HL-60 (cell line): ENCODE measurements at regions not wholly inside any gene's neighbourhood (a gene's known extent, or its start where the extent isn't known, plus 50 kb on each side); places are given as distances from the start of the nearest gene placed in this dataset.

ENCODE experiments used
- POLR2AphosphoS5 ChIP-seq: IDR thresholded peaks from 2 replicates; pipeline ENCODE4 v1.6.1; 2012; ENCODE audit warnings: low read depth
- REST ChIP-seq: IDR thresholded peaks from 2 replicates; pipeline ENCODE4 v1.6.1; 2012; ENCODE audit warnings: low read depth; ENCODE audit not compliant: insufficient replicate concordance
- SPI1 ChIP-seq: IDR thresholded peaks from 2 replicates; pipeline ENCODE4 v1.6.1; 2012; ENCODE audit warnings: low read depth, mild to moderate bottlenecking, borderline replicate concordance
- TF ChIP-seq, protein P1 (sequence below): IDR thresholded peaks from one replicate; pipeline ENCODE4 v1.5.1; 2011; ENCODE audit warnings: low read length, control low read depth, inconsistent platforms; ENCODE audit not compliant: insufficient read depth

- TF ChIP-seq POLR2AphosphoS5 (no peak), REST (no peak), SPI1 (no peak)
- TF ChIP-seq, protein P1, sequence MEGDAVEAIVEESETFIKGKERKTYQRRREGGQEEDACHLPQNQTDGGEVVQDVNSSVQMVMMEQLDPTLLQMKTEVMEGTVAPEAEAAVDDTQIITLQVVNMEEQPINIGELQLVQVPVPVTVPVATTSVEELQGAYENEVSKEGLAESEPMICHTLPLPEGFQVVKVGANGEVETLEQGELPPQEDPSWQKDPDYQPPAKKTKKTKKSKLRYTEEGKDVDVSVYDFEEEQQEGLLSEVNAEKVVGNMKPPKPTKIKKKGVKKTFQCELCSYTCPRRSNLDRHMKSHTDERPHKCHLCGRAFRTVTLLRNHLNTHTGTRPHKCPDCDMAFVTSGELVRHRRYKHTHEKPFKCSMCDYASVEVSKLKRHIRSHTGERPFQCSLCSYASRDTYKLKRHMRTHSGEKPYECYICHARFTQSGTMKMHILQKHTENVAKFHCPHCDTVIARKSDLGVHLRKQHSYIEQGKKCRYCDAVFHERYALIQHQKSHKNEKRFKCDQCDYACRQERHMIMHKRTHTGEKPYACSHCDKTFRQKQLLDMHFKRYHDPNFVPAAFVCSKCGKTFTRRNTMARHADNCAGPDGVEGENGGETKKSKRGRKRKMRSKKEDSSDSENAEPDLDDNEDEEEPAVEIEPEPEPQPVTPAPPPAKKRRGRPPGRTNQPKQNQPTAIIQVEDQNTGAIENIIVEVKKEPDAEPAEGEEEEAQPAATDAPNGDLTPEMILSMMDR: no peak
Observed at GRCh38 chr10:125515571-125515970, 167.4 kb downstream of the TEX36 start.
